ENCODE measurements at regions not wholly inside any gene's neighbourhood (a gene's known extent, or its start where the extent isn't known, plus 50 kb on each side); places are given as distances from the start of the nearest gene placed in this dataset.

DNA sequence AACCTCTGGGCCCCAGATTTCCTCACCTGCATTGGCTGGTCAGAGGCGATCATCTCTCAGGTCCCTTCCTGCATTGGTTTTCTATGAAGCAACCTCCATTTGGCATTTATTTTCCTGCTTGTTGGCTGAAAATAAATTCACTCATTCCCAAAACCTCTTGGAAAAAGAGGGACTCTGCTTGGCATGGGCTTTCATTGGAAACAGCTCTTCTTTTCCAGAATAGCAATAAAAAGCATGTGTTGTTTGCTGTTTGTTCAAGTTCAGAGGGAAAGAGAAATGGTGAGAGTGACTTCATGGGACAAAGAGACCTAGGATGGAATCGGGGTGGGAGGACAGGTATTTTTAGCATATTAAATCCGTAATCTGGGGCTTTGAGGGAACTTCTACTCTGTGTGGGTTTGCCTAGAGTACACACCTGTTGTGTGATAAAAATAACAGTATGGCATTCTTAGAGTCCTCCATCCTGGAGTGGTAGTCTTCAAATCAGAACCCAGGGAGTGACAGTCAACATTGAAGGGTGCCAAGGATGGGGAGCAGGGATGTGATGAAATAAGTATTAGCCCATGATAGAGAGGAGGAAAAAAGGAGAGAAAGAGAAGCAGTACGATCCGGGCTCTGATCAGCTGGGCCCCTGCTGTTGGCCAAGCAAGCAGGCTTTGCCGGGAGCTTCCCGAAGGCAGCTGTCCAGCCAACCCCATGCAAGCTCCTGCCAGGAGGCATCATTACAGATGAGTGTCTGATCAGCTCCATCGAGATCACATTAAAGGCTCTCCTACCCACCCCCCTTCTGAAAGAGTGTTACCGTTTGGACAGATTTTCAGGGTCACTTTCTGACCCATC, 131.9 kb upstream of the NFIA start:
- H3K9me3 ChIP-seq: peaks cover 0 to 8% (median 0%) of the 10 kb centered on the region in 12 donors
- H3K4me3 ChIP-seq: no peak overlapping the region
- no peaks in the 10 kb centered on the region for H3K27me3 ChIP-seq
- intact Hi-C loops (cut with DNase I): loop anchor here in 1 of 10 donors (10.0 kb wide), 1 partner anchor 86 kb away; no protein-coding TSS in a partner anchor
- no peaks in the 10 kb centered on the region for H3K36me3 ChIP-seq
- DNase-seq (no peak), ATAC-seq (peak in 1 of 4 donors; percentile 34)
- no peak overlapping the region for H3K27ac ChIP-seq
- TF ChIP-seq POLR2A (IDR thresholded peaks at IDR 0.05): no peak
- TF ChIP-seq, protein P1, sequence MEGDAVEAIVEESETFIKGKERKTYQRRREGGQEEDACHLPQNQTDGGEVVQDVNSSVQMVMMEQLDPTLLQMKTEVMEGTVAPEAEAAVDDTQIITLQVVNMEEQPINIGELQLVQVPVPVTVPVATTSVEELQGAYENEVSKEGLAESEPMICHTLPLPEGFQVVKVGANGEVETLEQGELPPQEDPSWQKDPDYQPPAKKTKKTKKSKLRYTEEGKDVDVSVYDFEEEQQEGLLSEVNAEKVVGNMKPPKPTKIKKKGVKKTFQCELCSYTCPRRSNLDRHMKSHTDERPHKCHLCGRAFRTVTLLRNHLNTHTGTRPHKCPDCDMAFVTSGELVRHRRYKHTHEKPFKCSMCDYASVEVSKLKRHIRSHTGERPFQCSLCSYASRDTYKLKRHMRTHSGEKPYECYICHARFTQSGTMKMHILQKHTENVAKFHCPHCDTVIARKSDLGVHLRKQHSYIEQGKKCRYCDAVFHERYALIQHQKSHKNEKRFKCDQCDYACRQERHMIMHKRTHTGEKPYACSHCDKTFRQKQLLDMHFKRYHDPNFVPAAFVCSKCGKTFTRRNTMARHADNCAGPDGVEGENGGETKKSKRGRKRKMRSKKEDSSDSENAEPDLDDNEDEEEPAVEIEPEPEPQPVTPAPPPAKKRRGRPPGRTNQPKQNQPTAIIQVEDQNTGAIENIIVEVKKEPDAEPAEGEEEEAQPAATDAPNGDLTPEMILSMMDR (IDR thresholded peaks at IDR 0.05): no peak
- 58 to 66% (median 63%) methylated on average over 9 of the region's 9 CpGs for WGBS, 4 donors
- peaks cover 0 to 28% (median 3%) of the 10 kb centered on the region in 12 donors for H3K4me1 ChIP-seq

DNA sequence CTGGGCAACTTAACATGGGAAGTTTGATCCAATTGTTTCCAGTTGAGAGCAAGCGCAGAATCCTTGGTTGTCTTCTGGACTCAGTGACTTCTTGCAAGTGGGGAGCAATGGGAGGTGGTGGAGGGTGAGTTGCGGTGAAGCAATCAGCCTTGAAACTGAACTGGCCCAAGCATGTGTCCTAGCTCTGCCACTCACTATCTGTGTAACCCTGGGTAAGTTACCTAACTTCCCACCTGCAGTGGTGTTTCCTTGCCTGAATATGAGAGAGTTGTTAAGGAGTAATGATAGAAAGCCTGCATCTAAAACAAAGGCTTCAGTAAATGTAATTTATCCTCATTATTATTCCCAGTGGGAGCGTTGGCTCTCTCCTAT, 132.5 kb upstream of the NFIA start:
- intact Hi-C loops (cut with DNase I): loop anchor here in 2 of 10 donors (2.0 to 10.0 kb wide), 2 partner anchors 85 to 91 kb away; no protein-coding TSS in a partner anchor
- TF ChIP-seq POLR2A (IDR thresholded peaks at IDR 0.05): no peak
- TF ChIP-seq, protein P1 (IDR thresholded peaks at IDR 0.05): no peak
- WGBS, 4 donors: 95 to 98% (median 97%) methylated on average over 3 of the region's 3 CpGs

DNA sequence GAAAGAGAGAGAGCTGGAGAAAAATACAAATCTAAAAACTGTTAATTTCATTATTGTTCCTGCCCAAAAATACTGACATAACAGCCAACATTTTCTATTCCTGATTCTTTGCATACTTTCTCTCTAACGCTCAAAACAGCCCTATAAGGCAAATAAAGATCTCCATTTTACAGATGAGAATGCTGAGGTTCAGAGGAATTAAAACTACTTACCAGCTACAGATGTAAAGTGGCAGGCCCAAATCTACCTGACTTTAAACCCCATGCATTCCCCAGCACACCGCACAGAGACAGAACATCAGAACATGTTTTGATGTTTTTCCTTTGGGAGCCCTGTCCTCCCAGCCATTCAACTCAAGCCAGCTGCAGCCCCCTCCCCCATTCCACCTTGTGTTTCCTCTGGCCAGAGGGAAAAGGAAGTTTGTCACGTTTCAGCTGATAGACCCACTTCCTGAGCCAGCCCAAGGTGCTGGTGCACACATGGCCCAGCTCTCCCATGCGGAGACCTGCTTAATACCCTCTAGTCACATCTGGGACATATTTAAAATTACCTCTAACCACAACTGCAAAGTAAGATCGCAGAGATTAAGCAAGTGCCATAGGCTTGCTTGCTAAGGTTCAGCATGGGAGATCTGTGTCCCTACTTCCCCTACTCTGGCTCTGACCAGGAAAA, 133.1 kb upstream of the NFIA start:
- H3K9me3 ChIP-seq: no peaks in the 10 kb centered on the region
- WGBS, 4 donors: 58 to 71% (median 66%) methylated on average over 4 to 5 of the region's 5 CpGs
- peak in 1 of 4 donors; percentile 12 for ATAC-seq
- intact Hi-C loops (cut with DNase I): loop anchor here in 1 of 10 donors (2.0 kb wide), 1 partner anchor 90 kb away; no protein-coding TSS in a partner anchor
- TF ChIP-seq, protein P1 (IDR thresholded peaks at IDR 0.05): no peak
- no peak for TF ChIP-seq POLR2A (IDR thresholded peaks at IDR 0.05)
- no peaks in the 10 kb centered on the region for H3K27me3 ChIP-seq
- no peak for DNase-seq
- peaks cover 0 to 28% (median 3%) of the 10 kb centered on the region in 12 donors for H3K4me1 ChIP-seq
- no peaks in the 10 kb centered on the region for H3K36me3 ChIP-seq
- no peak overlapping the region for H3K27ac ChIP-seq
- no peak overlapping the region for H3K4me3 ChIP-seq

More for the DNA sequence above, 132.5 kb upstream of the NFIA start:
- Histone ChIP-seq H3K9me3 (peaks cover 0 to 2% (median 0%) of the 10 kb centered on the region in 12 donors), H3K27ac (no peak overlapping the region), H3K36me3 (no peaks in the 10 kb centered on the region), H3K4me3 (no peak overlapping the region), H3K27me3 (no peaks in the 10 kb centered on the region), H3K4me1 (peaks cover 0 to 28% (median 3%) of the 10 kb centered on the region in 12 donors)
- no peak for DNase-seq
- no peak for ATAC-seq

DNA sequence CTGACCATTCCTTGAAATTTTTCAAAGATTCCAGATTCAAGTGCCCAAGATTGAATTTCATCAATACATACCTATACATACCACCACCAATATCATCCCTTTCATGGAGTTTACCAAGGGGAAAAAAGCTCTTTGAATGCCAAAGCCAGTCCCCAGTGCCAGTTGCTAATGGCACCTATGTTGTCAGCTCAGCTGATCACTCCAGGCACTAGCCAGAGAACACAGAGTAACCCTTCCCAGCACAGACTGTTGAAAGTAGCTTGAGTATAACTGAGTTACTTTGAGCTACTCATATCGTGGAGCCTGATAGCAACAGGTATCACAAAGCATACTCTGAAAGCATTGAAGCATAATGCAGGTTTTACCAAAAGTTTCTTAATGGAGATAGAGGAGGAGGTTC, 133.9 kb upstream of the NFIA start:
- Histone ChIP-seq H3K9me3 (no peaks in the 10 kb centered on the region), H3K4me1 (peaks cover 0 to 28% (median 3%) of the 10 kb centered on the region in 12 donors), H3K36me3 (no peaks in the 10 kb centered on the region), H3K4me3 (no peak overlapping the region), H3K27me3 (no peaks in the 10 kb centered on the region), H3K27ac (peak overlapping the region in 3 of 12 donors; percentile 6 to 46 (median 19))
- 52 to 71% (median 58%) methylated on average over 1 of the region's 1 CpG for WGBS, 4 donors
- intact Hi-C loops (cut with DNase I): loop anchor here in 1 of 10 donors (2.0 kb wide), 1 partner anchor 90 kb away; no protein-coding TSS in a partner anchor
- DNase-seq (no peak), ATAC-seq (peak; percentile 77 to 92 (median 90))
- TF ChIP-seq POLR2A (IDR thresholded peaks at IDR 0.05): no peak
- TF ChIP-seq, protein P1 (IDR thresholded peaks at IDR 0.05): no peak
